WTC11 (cell line): ENCODE measurements at regions not wholly inside any gene's neighbourhood (a gene's known extent, or its start where the extent isn't known, plus 50 kb on each side); places are given as distances from the start of the nearest gene placed in this dataset.

ENCODE experiments used
- ATAC-seq: fragments of 200-7000 bp; cut with Tn5 transposase; 2 replicates; pipeline ENCODE4 v1.10.0; 2021; ENCODE audit warnings: mild to moderate bottlenecking, moderate library complexity
- CTCF ChIA-PET: fragments of 300-600 bp; sonication (Branson Sonifier 250); formaldehyde crosslinking; loops from one replicate; lab custom pipeline; 2021; ENCODE audit warnings: antibody characterized with exemption; lab: Charles Lee
- POLR2A ChIA-PET: fragments of 350-600 bp; sonication (Branson Sonifier 250); formaldehyde crosslinking; loops from one replicate; lab custom pipeline; 2021; ENCODE audit warnings: antibody characterized with exemption; lab: Charles Lee
- DNase-seq: peaks from one replicate; pipeline ENCODE4 v3.0.0; 2021; ENCODE audit warnings: low spot score
- H3K27ac Mint-ChIP-seq: 2 replicates; pipeline ENCODE4 v1.8.0; 2021; ENCODE audit warnings: mixed read lengths
- H3K27me3 Mint-ChIP-seq: 2 replicates; pipeline ENCODE4 v1.8.0; 2021; ENCODE audit warnings: low read depth, mild to moderate bottlenecking, moderate library complexity, mixed read lengths
- H3K36me3 Mint-ChIP-seq: 2 replicates; pipeline ENCODE4 v1.8.0; 2021; ENCODE audit warnings: mixed read lengths
- H3K4me1 Mint-ChIP-seq: 2 replicates; pipeline ENCODE4 v1.8.0; 2022; ENCODE audit warnings: mixed read lengths
- H3K4me3 Mint-ChIP-seq: 2 replicates; pipeline ENCODE4 v1.8.0; 2021; ENCODE audit warnings: mild to moderate bottlenecking, moderate library complexity, mixed read lengths
- H3K9me3 Mint-ChIP-seq: 2 replicates; pipeline ENCODE4 v1.8.0; 2021; ENCODE audit warnings: mixed read lengths
- CREM ChIP-seq: sonication (generic); formaldehyde crosslinking; IDR thresholded peaks from 2 replicates; pipeline ENCODE4 v1.8.1; 2022; ENCODE audit warnings: mild to moderate bottlenecking, missing genetic modification reagents, moderate library complexity
- ELF4 ChIP-seq: sonication (generic); formaldehyde crosslinking; IDR thresholded peaks from 2 replicates; pipeline ENCODE4 v1.8.1; 2022; ENCODE audit warnings: low read depth, mild to moderate bottlenecking, moderate library complexity, missing genetic modification reagents
- FOXJ3 ChIP-seq: sonication (generic); formaldehyde crosslinking; IDR thresholded peaks from 2 replicates; pipeline ENCODE4 v1.9.0; 2021; ENCODE audit warnings: missing genetic modification reagents, mild to moderate bottlenecking, borderline replicate concordance
- GRHL2 ChIP-seq: fragments of 250-450 bp; sonication (Bioruptor Pico); IDR thresholded peaks from 2 replicates; pipeline ENCODE4 v1.8.0; 2022; ENCODE audit warnings: mild to moderate bottlenecking, moderate library complexity; ENCODE audit not compliant: insufficient replicate concordance, severe bottlenecking
- IRF1 ChIP-seq: sonication (generic); formaldehyde crosslinking; IDR thresholded peaks from 2 replicates; pipeline ENCODE4 v1.8.0; 2023; ENCODE audit warnings: missing genetic modification reagents
- IRF2 ChIP-seq: sonication (generic); formaldehyde crosslinking; IDR thresholded peaks from 2 replicates; pipeline ENCODE4 v1.8.0; 2022; ENCODE audit warnings: low read depth, missing genetic modification reagents, borderline replicate concordance
- JAZF1 ChIP-seq: fragments of 250-450 bp; sonication (Bioruptor Pico); IDR thresholded peaks from 2 replicates; pipeline ENCODE4 v1.9.0; 2021; ENCODE audit warnings: moderate library complexity, mild to moderate bottlenecking, inconsistent platforms
- NR2C2 ChIP-seq: sonication (generic); formaldehyde crosslinking; IDR thresholded peaks from 2 replicates; pipeline ENCODE4 v1.8.0; 2022; ENCODE audit warnings: mild to moderate bottlenecking, missing genetic modification reagents
- PRRX2 ChIP-seq: fragments of 250-450 bp; sonication (Bioruptor Pico); IDR thresholded peaks from 2 replicates; pipeline ENCODE4 v1.8.0; 2021; ENCODE audit warnings: mild to moderate bottlenecking
- SMAD4 ChIP-seq: sonication (generic); formaldehyde crosslinking; IDR thresholded peaks from 2 replicates; pipeline ENCODE4 v1.8.0; 2022; ENCODE audit warnings: mild to moderate bottlenecking, missing genetic modification reagents
- SP1 ChIP-seq: sonication (generic); formaldehyde crosslinking; conservative IDR thresholded peaks from 2 replicates; pipeline ENCODE4 v1.8.1; 2022; ENCODE audit warnings: missing genetic modification reagents
- TCF7 ChIP-seq: sonication (generic); formaldehyde crosslinking; IDR thresholded peaks from 2 replicates; pipeline ENCODE4 v1.8.0; 2022; ENCODE audit warnings: mild to moderate bottlenecking, low read depth, missing genetic modification reagents, moderate library complexity
- TP53 ChIP-seq: sonication (generic); formaldehyde crosslinking; IDR thresholded peaks from 2 replicates; pipeline ENCODE4 v1.8.1; 2023; ENCODE audit warnings: mild to moderate bottlenecking, missing genetic modification reagents
- USF2 ChIP-seq: sonication (generic); formaldehyde crosslinking; IDR thresholded peaks from 2 replicates; pipeline ENCODE4 v1.8.1; 2023; ENCODE audit warnings: mild to moderate bottlenecking, missing genetic modification reagents, moderate library complexity
- ZMAT4 ChIP-seq: fragments of 250-450 bp; sonication (Bioruptor Pico); IDR thresholded peaks from 2 replicates; pipeline ENCODE4 v1.9.0; 2021; ENCODE audit warnings: mild to moderate bottlenecking
- TF ChIP-seq, protein P1 (sequence below): sonication (generic); formaldehyde crosslinking; conservative IDR thresholded peaks from 2 replicates; pipeline ENCODE4 v1.8.1; 2023; ENCODE audit warnings: mild to moderate bottlenecking, low read depth, missing genetic modification reagents, moderate library complexity
- TF ChIP-seq, protein P2 (sequence below): sonication (generic); formaldehyde crosslinking; IDR thresholded peaks from 2 replicates; pipeline ENCODE4 v1.8.1; 2023; ENCODE audit warnings: mild to moderate bottlenecking, moderate library complexity, missing genetic modification reagents
- TF ChIP-seq, protein P3 (sequence below): sonication (generic); formaldehyde crosslinking; IDR thresholded peaks from 2 replicates; pipeline ENCODE4 v1.8.1; 2023; ENCODE audit warnings: mild to moderate bottlenecking, missing genetic modification reagents, borderline replicate concordance
- TF ChIP-seq, protein P4 (sequence below): sonication (generic); formaldehyde crosslinking; IDR thresholded peaks from 2 replicates; pipeline ENCODE4 v1.8.1; 2023; ENCODE audit warnings: mild to moderate bottlenecking, missing genetic modification reagents

- TF ChIP-seq, protein P1, sequence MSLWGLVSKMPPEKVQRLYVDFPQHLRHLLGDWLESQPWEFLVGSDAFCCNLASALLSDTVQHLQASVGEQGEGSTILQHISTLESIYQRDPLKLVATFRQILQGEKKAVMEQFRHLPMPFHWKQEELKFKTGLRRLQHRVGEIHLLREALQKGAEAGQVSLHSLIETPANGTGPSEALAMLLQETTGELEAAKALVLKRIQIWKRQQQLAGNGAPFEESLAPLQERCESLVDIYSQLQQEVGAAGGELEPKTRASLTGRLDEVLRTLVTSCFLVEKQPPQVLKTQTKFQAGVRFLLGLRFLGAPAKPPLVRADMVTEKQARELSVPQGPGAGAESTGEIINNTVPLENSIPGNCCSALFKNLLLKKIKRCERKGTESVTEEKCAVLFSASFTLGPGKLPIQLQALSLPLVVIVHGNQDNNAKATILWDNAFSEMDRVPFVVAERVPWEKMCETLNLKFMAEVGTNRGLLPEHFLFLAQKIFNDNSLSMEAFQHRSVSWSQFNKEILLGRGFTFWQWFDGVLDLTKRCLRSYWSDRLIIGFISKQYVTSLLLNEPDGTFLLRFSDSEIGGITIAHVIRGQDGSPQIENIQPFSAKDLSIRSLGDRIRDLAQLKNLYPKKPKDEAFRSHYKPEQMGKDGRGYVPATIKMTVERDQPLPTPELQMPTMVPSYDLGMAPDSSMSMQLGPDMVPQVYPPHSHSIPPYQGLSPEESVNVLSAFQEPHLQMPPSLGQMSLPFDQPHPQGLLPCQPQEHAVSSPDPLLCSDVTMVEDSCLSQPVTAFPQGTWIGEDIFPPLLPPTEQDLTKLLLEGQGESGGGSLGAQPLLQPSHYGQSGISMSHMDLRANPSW (CRISPR knock-in tag) = no peak
- TF ChIP-seq, all 79 proteins: peak for 0
Measured at GRCh38 chr14:87430810-87431209, 562.2 kb downstream of the GALC start (continued).

- Mint-ChIP-seq H3K27me3 (no peaks in the 10 kb centered on the region; the same call in 1 of the 2 replicates), H3K36me3 (no peaks in the 10 kb centered on the region), H3K4me3 (no peak overlapping the region), H3K4me1 (peaks cover 8% of the 10 kb centered on the region), H3K9me3 (peaks cover 13% of the 10 kb centered on the region), H3K27ac (no peak overlapping the region)
- POLR2A ChIA-PET = no interaction called here
- DNase-seq (no peak), ATAC-seq (no peak)
- TF ChIP-seq ELF4 (CRISPR knock-in tag) (no peak), CREM (CRISPR knock-in tag) (no peak)
- CTCF ChIA-PET = no interaction called here
Measured at GRCh38 chr14:87430214-87430613, 562.8 kb downstream of the GALC start.

GRCh38 chr14:87419925-87420324 lies 573.1 kb downstream of the GALC start:
- no peak overlapping the region for H3K4me3 Mint-ChIP-seq
- ChIA-PET POLR2A (no interaction called here), CTCF (no interaction called here)
- H3K9me3 Mint-ChIP-seq = peaks cover 69% of the 10 kb centered on the region
- TF ChIP-seq, protein P2, sequence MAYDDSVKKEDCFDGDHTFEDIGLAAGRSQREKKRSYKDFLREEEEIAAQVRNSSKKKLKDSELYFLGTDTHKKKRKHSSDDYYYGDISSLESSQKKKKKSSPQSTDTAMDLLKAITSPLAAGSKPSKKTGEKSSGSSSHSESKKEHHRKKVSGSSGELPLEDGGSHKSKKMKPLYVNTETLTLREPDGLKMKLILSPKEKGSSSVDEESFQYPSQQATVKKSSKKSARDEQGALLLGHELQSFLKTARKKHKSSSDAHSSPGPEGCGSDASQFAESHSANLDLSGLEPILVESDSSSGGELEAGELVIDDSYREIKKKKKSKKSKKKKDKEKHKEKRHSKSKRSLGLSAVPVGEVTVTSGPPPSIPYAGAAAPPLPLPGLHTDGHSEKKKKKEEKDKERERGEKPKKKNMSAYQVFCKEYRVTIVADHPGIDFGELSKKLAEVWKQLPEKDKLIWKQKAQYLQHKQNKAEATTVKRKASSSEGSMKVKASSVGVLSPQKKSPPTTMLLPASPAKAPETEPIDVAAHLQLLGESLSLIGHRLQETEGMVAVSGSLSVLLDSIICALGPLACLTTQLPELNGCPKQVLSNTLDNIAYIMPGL (CRISPR knock-in tag) = no peak
- TF ChIP-seq, protein P3, sequence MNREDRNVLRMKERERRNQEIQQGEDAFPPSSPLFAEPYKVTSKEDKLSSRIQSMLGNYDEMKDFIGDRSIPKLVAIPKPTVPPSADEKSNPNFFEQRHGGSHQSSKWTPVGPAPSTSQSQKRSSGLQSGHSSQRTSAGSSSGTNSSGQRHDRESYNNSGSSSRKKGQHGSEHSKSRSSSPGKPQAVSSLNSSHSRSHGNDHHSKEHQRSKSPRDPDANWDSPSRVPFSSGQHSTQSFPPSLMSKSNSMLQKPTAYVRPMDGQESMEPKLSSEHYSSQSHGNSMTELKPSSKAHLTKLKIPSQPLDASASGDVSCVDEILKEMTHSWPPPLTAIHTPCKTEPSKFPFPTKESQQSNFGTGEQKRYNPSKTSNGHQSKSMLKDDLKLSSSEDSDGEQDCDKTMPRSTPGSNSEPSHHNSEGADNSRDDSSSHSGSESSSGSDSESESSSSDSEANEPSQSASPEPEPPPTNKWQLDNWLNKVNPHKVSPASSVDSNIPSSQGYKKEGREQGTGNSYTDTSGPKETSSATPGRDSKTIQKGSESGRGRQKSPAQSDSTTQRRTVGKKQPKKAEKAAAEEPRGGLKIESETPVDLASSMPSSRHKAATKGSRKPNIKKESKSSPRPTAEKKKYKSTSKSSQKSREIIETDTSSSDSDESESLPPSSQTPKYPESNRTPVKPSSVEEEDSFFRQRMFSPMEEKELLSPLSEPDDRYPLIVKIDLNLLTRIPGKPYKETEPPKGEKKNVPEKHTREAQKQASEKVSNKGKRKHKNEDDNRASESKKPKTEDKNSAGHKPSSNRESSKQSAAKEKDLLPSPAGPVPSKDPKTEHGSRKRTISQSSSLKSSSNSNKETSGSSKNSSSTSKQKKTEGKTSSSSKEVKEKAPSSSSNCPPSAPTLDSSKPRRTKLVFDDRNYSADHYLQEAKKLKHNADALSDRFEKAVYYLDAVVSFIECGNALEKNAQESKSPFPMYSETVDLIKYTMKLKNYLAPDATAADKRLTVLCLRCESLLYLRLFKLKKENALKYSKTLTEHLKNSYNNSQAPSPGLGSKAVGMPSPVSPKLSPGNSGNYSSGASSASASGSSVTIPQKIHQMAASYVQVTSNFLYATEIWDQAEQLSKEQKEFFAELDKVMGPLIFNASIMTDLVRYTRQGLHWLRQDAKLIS (CRISPR knock-in tag) = no peak
- TF ChIP-seq JAZF1 (CRISPR knock-in tag) (no peak), USF2 (CRISPR knock-in tag) (no peak), FOXJ3 (CRISPR knock-in tag) (no peak), GRHL2 (CRISPR knock-in tag) (no peak), PRRX2 (CRISPR knock-in tag) (no peak), TCF7 (no peak), ZMAT4 (no peak), SMAD4 (CRISPR knock-in tag) (no peak), TP53 (no peak), SP1 (no peak), IRF2 (CRISPR knock-in tag) (no peak), IRF1 (CRISPR knock-in tag) (no peak), NR2C2 (CRISPR knock-in tag) (no peak)
- TF ChIP-seq, protein P4, sequence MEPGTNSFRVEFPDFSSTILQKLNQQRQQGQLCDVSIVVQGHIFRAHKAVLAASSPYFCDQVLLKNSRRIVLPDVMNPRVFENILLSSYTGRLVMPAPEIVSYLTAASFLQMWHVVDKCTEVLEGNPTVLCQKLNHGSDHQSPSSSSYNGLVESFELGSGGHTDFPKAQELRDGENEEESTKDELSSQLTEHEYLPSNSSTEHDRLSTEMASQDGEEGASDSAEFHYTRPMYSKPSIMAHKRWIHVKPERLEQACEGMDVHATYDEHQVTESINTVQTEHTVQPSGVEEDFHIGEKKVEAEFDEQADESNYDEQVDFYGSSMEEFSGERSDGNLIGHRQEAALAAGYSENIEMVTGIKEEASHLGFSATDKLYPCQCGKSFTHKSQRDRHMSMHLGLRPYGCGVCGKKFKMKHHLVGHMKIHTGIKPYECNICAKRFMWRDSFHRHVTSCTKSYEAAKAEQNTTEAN = no peak
- TF ChIP-seq, protein P1 (CRISPR knock-in tag) = no peak
- TF ChIP-seq, all 79 proteins: peak for 0
- no peak for ATAC-seq
- peaks cover 47% of the 10 kb centered on the region for H3K36me3 Mint-ChIP-seq
- H3K27ac Mint-ChIP-seq = no peak overlapping the region
- H3K27me3 Mint-ChIP-seq = peaks cover 12% of the 10 kb centered on the region
- DNase-seq = no peak
- H3K4me1 Mint-ChIP-seq = no peaks in the 10 kb centered on the region
